HG03280 (cell line): ENCODE measurements at regions not wholly inside any gene's neighbourhood (a gene's known extent, or its start where the extent isn't known, plus 50 kb on each side); places are given as distances from the start of the nearest gene placed in this dataset.
"Not testable (repeated sequence)": the region's sequence is repeated elsewhere in the genome, so short reads cannot be mapped to it uniquely, and the experiment has no call there.

Source experiments
- ATAC-seq: cut with Tn5 transposase; IDR thresholded peaks from one replicate; pipeline ENCODE4 v1.9.1; 2021; ENCODE audit warnings: mild to moderate bottlenecking, moderate library complexity; ENCODE audit not compliant: unreplicated experiment

DNA sequence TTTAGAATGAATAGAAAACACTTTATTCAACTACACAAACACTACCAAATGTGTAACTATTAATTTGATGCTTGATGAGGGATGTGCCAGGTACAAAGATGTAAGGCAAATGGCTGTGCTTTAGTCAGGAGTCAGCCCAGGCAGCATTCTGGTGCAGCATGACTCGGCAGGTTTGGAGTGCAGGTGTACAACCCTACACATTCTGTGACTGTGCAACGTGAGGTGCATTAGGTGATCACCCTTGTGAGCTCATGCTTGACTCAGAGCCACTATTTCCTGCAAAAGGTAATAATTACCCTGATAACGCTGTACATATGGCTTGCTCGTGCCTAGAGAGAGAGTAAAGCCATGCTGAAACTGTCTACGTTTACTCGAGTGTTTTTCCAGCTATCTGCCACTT lies 288.7 kb upstream of the DSEL start:
- no peak for ATAC-seq

DNA sequence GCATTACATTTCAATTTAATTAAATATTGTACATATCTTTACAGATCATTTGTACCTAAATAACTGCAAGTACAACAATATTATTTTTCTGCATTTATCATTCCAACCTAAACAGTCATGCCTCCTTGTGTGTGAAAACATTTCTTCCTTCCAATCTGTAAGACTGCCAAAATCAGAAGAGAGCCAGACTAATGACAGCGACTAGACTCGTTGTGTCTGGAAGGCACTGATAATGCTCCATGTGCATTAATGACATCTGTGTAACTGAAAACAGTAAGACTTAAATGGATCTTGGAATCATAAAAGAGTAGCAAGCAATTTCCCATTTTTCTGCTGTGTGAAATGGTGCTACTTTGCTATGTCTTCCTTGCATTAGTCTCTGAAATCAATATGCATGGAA lies 278.0 kb upstream of the DSEL start:
- no peak for ATAC-seq

DNA sequence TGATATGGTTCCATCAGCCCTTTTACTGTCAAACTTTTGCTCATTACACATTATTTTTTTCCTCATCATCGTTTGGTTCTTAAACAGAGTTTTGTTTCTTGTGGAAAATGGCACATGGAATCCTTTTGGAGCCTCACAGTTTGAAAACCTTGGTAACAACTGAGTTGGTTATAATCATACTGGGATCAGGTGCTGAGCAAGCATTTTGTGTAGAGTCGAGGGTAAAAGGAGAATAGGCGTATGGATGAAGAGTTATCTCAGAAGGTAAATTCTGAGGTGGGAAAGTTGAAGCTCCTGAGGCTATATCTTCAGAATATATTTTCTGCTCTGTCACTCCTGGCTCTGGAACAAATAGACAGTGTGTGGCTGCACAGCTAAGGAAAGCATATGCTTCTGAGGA lies 274.0 kb upstream of the DSEL start:
- no peak for ATAC-seq

GRCh38 chr18:67789165-67789545 lies 272.6 kb upstream of the DSEL start:
- ATAC-seq: no peak

GRCh38 chr18:67788310-67789164 lies 272.0 kb upstream of the DSEL start:
- ATAC-seq: no peak

GRCh38 chr18:67783196-67783946 lies 266.9 kb upstream of the DSEL start:
- no peak for ATAC-seq

GRCh38 chr18:67778016-67778415 lies 261.5 kb upstream of the DSEL start:
- no peak for ATAC-seq

- no peak for ATAC-seq
These were observed 260.4 kb upstream of the DSEL start for GRCh38 chr18:67776929-67777328.

- no peak for ATAC-seq
These were observed 254.8 kb upstream of the DSEL start for GRCh38 chr18:67771271-67771670.

GRCh38 chr18:67770520-67770919 lies 254.0 kb upstream of the DSEL start:
- no peak for ATAC-seq

GRCh38 chr18:67766930-67767329 lies 250.4 kb upstream of the DSEL start:
- no peak for ATAC-seq

GRCh38 chr18:67752211-67752610 lies 235.7 kb upstream of the DSEL start:
- not testable (repeated sequence) for ATAC-seq

GRCh38 chr18:67742954-67743353 lies 226.4 kb upstream of the DSEL start:
- no peak for ATAC-seq

DNA sequence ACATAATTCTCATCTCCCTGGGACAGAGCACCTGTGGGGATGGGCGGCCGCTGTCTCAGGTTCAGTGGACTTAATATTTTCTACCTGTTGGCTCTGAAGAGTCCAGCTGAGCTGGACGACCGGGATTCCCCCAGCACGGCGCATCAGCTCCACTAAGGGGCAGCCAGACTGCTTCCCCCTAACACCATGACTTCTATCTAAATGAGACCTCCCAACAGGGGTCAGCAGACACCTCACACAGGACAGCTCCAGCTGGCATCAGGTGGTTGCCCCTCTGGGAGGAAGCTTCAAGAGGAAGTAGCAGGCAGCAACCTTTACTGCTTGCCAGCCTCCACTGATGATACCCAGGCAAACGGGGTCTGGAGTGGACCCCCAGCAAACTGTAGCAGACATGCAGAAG lies 226.0 kb upstream of the DSEL start:
- no peak for ATAC-seq

GRCh38 chr18:67735506-67735905 lies 219.0 kb upstream of the DSEL start:
- no peak for ATAC-seq

DNA sequence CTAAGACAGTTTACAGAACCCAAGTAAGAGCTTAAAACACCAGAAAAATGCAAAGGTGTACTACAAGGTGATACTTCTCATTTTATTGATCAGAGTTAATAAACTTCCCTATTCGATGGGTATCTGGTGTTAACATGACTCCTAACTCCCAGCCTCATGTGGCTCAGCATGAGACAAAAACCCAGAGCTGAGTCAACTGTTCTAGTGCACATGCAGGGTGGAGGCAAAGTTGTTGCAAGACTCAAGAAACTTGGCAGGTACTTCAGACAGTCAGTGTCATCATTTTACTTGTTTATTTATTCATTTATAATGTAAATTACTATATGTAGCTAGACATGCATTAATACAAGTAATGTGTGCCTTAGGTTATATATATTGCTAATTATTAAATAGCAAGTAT lies 216.6 kb upstream of the DSEL start:
- no peak for ATAC-seq

DNA sequence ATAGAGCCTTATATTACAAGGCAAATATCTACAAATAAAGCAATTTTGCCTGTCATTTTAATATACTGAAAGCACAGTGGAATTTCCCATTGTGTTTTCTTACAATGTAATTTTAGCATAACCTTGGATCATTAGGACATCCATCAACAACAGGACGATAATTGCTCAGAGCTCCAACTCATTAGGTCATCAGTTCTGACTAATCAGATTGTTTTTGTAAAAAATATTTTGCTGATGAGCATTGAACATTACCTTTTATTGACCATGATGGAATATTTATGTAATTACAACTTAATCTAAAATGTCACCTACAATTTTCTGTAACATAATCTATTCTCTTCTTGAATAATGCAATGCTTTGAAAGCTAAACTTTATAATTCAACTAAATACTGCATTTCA lies 215.3 kb upstream of the DSEL start:
- ATAC-seq: no peak

DNA sequence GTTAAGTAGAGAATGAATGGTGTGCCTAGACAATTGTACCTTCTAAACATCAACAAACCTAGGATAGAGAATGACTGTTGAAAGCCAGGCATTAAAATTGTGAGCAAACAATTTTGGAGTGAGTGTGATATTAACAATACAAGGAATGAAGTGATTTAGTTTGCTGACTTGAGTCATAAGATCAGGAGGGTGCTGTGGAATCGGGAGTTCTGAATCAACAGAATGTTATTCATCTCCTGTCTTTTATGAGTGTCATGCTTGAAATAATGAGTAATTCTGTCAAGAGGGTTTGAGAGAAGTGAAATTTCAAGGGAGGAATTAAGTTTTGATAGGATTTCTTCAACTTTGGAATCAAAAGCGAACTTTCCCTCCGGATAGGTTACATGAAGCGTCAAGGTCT lies 214.4 kb upstream of the DSEL start:
- no peak for ATAC-seq

DNA sequence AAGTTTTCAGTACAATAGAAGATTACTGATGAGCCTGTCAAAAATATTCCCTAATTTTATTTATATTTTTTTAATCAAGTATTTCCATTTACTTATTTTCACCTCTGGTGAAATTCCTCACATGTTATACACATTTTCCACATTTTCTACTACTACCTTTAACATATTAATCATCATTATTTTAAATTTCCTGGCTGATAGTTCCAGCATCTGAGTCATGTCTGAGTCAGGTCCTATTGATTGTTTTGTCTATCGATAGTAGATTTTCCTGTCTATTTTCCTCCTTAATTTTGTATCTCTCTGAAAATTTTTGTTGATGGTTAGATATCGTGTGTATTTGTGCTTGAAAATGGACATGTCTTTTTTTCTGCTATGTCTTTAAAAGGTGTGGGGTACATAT lies 211.8 kb upstream of the DSEL start:
- ATAC-seq: no peak

DNA sequence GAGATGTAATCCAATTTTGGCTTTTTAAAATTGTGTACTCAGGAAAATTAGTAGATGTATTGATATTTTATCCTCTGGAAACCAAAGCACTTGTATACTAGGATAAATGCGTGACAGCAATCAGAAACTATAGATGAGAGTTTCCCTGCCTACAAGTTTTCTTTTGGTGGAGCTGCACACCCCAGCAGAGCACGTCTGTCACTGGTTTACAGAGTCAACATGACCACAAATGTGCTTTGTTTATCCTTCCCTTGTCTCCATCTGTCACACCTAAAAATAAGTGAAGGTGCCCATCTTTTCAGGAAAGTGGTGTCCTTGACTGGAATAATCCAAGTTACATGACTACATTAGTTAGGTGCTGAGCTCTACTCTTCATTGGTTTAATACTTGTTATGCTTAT lies 210.4 kb upstream of the DSEL start:
- no peak for ATAC-seq

DNA sequence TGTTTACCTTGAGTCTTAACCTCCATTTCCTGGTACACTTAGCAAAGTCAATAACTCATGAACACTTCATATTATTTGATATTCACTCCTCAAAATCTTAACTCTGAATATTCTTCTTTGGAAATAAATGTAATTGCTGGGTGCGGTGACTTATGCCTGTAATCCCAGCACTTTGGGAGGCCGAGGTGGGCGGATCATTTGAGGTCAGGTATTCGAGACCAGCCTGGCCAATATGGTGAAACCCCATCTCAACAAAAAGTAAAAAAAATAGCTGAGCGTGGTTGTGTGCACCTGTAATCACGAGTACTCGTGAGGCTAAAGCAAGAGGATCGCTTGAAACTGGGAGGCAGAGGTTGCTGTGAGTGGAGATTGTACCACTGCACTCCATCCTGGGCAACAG lies 201.3 kb upstream of the DSEL start:
- ATAC-seq: no peak

DNA sequence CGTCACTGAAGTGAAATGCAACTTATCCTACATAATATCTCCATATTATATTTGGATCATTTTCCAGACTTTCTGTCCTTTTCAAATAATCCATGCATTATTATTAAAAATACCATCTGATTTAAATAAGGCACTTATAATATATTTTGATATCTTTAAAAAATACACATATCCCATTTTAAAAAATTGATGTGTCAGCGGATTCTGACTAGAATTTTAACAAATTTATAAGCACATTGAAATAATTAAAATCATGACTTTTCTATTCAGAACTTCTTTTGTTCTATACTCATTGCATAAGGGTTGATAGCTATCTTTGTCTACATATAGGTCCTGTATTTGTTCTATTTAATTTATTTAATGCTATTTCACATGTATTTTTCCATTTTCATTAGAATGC lies 199.0 kb upstream of the DSEL start:
- ATAC-seq: no peak
